A549 (cell line): ENCODE measurements at regions not wholly inside any gene's neighbourhood (a gene's known extent, or its start where the extent isn't known, plus 50 kb on each side); places are given as distances from the start of the nearest gene placed in this dataset.
A peak's percentile ranks its signal among the peaks of the same experiment; 100 is the strongest.

Experiments
- ATAC-seq, 2 experiments: fragments of 200-7000 bp in 1 of 2; fragments of >200 bp in 1 of 2; cut with Nextera tagmentation in 1 of 2; cut with Tn5 transposase in 1 of 2; 3 replicates each; pipeline versions ENCODE4 v1.8.0 to v1.9.1; 2018 to 2020; ENCODE audit warnings: mild to moderate bottlenecking in 1 of 2, moderate library complexity in 1 of 2
- CTCF ChIA-PET: fragments of 300-600 bp; sonication (Branson Sonifier 250); formaldehyde crosslinking; extraction: SDS; loops from one replicate; lab custom pipeline; 2021; ENCODE audit warnings: antibody characterized with exemption, inconsistent platforms; lab: Yijun Ruan, JAX
- POLR2A ChIA-PET: fragments of 350-600 bp; formaldehyde crosslinking; extraction: SDS; loops from one replicate; lab custom pipeline; 2021; ENCODE audit warnings: antibody characterized with exemption, inconsistent platforms; lab: Yijun Ruan, JAX
- DNase-seq, 2 experiments: peaks; one replicate each; pipeline versions ENCODE4 v3.0.0 to v3.0.0-alpha.2; 2011 to 2016; ENCODE audit warnings: low read depth in 1 of 2, low spot score in 1 of 2
- FAIRE-seq: peaks from 2 replicates; lab custom pipeline; 2011; peaks lifted over from hg19 to GRCh38; lab: Jason Lieb, UNC
- H3K27ac ChIP-seq, 2 experiments: fragments of >200 bp; sonication (Bioruptor Twin); formaldehyde crosslinking; 3 replicates each; pipeline ENCODE4 v1.5.1; 2016 to 2017
- H3K4me1 ChIP-seq: fragments of >200 bp; sonication (Bioruptor Twin); formaldehyde crosslinking; 3 replicates; pipeline ENCODE4 v1.6.1; 2016
- H3K4me2 ChIP-seq: fragments of >200 bp; sonication (Bioruptor Twin); formaldehyde crosslinking; 3 replicates; pipeline ENCODE4 v1.6.1; 2016
- H3K4me3 ChIP-seq: fragments of >200 bp; sonication (Bioruptor Twin); formaldehyde crosslinking; 3 replicates; pipeline ENCODE4 v1.5.1; 2016
- H3K9me3 ChIP-seq: fragments of >200 bp; sonication (Bioruptor Twin); formaldehyde crosslinking; 3 replicates; pipeline ENCODE4 v1.6.1; 2016
- BCL3 ChIP-seq: fragments of >200 bp; sonication (Bioruptor Twin); formaldehyde crosslinking; IDR thresholded peaks from 3 replicates; pipeline ENCODE4 v1.6.1; 2016
- BHLHE40 ChIP-seq: IDR thresholded peaks from 2 replicates; pipeline ENCODE4 v1.6.1; 2012; ENCODE audit warnings: low read depth, low read length, inconsistent platforms
- CEBPB ChIP-seq, 2 experiments: fragments of >200 bp in 1 of 2; sonication (Bioruptor Twin) in 1 of 2; formaldehyde crosslinking in 1 of 2; IDR thresholded peaks; 2 replicates each; pipeline ENCODE4 v1.6.1; 2012 to 2016
- CHD2 ChIP-seq: fragments of 150-350 bp; IDR thresholded peaks from 2 replicates; pipeline ENCODE4 v1.6.1; 2014; ENCODE audit warnings: low read length; ENCODE audit not compliant: partially characterized antibody
- CTCF ChIP-seq: fragments of >200 bp; sonication (Bioruptor Twin); formaldehyde crosslinking; IDR thresholded peaks from 3 replicates; pipeline ENCODE4 v1.5.1; 2016
- E2F6 ChIP-seq: IDR thresholded peaks from 2 replicates; pipeline ENCODE4 v1.6.1; 2012; ENCODE audit warnings: low read depth, borderline replicate concordance
- EHF ChIP-seq: fragments of 250-450 bp; sonication (Bioruptor Pico); IDR thresholded peaks from 2 replicates; pipeline ENCODE4 v1.5.0; 2020; ENCODE audit warnings: mild to moderate bottlenecking
- ELK1 ChIP-seq: fragments of 150-350 bp; IDR thresholded peaks from 2 replicates; pipeline ENCODE4 v1.6.1; 2014; ENCODE audit warnings: low read depth, mild to moderate bottlenecking, low read length
- EP300 ChIP-seq, 2 experiments: fragments of >200 bp; sonication (Bioruptor Twin); formaldehyde crosslinking; IDR thresholded peaks; 2 replicates in 1 of 2; 3 replicates in 1 of 2; pipeline ENCODE4 v1.6.1; 2016 to 2017
- ESRRA ChIP-seq: fragments of 150-350 bp; IDR thresholded peaks from 2 replicates; pipeline ENCODE4 v1.6.1; 2014; ENCODE audit warnings: mild to moderate bottlenecking, low read length, borderline replicate concordance
- FOSB ChIP-seq: fragments of 250-450 bp; sonication (Bioruptor Pico); IDR thresholded peaks from 2 replicates; pipeline ENCODE4 v1.5.0; 2020; ENCODE audit warnings: mild to moderate bottlenecking, moderate library complexity
- FOSL2 ChIP-seq, 2 experiments: fragments of 450-650 bp in 1 of 2; fragments of >200 bp in 1 of 2; sonication (Bioruptor Twin) in 1 of 2; formaldehyde crosslinking; IDR thresholded peaks; 2 replicates each; pipeline versions ENCODE4 v1.5.0 to v1.6.1; 2016 to 2020; ENCODE audit warnings: mild to moderate bottlenecking in 1 of 2, moderate library complexity in 1 of 2
- GATA3 ChIP-seq: IDR thresholded peaks from 2 replicates; pipeline ENCODE4 v1.6.1; 2012; ENCODE audit warnings: borderline replicate concordance
- HDAC2 ChIP-seq: fragments of 200-600 bp; sonication (generic); IDR thresholded peaks from 2 replicates; pipeline ENCODE4 v1.6.1; 2016
- HES2 ChIP-seq: fragments of >200 bp; sonication (Bioruptor Twin); formaldehyde crosslinking; IDR thresholded peaks from 2 replicates; pipeline ENCODE4 v1.6.1; 2016
- JUN ChIP-seq, 2 experiments: fragments of >200 bp; sonication (Bioruptor Twin); formaldehyde crosslinking; IDR thresholded peaks; 2 replicates in 1 of 2; 3 replicates in 1 of 2; pipeline ENCODE4 v1.6.1; 2016 to 2017
- JUNB ChIP-seq: fragments of >200 bp; sonication (Bioruptor Twin); formaldehyde crosslinking; IDR thresholded peaks from 2 replicates; pipeline ENCODE4 v1.6.1; 2016
- KDM1A ChIP-seq: fragments of 200-600 bp; sonication (generic); IDR thresholded peaks from 2 replicates; pipeline ENCODE4 v1.6.1; 2016; ENCODE audit warnings: low read depth, mild to moderate bottlenecking
- KDM5A ChIP-seq: fragments of 200-600 bp; sonication (generic); IDR thresholded peaks from 2 replicates; pipeline ENCODE4 v1.6.1; 2016; ENCODE audit warnings: antibody characterized with exemption, mild to moderate bottlenecking
- MAFK ChIP-seq: fragments of 450-650 bp; IDR thresholded peaks from 2 replicates; pipeline ENCODE4 v1.6.1; 2014; ENCODE audit not compliant: partially characterized antibody
- MAX ChIP-seq: IDR thresholded peaks from 2 replicates; pipeline ENCODE4 v1.6.1; 2012
- MAZ ChIP-seq: fragments of 150-350 bp; IDR thresholded peaks from 2 replicates; pipeline ENCODE4 v1.6.1; 2014; ENCODE audit warnings: antibody characterized with exemption, low read depth, low read length, borderline replicate concordance
- NFE2L2 ChIP-seq: fragments of 150-350 bp; conservative IDR thresholded peaks from 2 replicates; pipeline ENCODE4 v1.6.1; 2014; ENCODE audit warnings: low read length
- PBX3 ChIP-seq: IDR thresholded peaks from 2 replicates; pipeline ENCODE4 v1.6.1; 2012
- PHF8 ChIP-seq: fragments of 200-600 bp; sonication (generic); IDR thresholded peaks from 2 replicates; pipeline ENCODE4 v1.6.1; 2016; ENCODE audit warnings: low read depth, mild to moderate bottlenecking, antibody characterized with exemption, moderate library complexity, borderline replicate concordance
- RAD21 ChIP-seq, 2 experiments: fragments of >200 bp in 1 of 2; sonication (Bioruptor Twin) in 1 of 2; formaldehyde crosslinking in 1 of 2; IDR thresholded peaks in 1 of 2; conservative IDR thresholded peaks in 1 of 2; 2 replicates in 1 of 2; 3 replicates in 1 of 2; pipeline ENCODE4 v1.6.1; 2012 to 2018; ENCODE audit warnings: inconsistent platforms in 1 of 2
- RNF2 ChIP-seq: fragments of 200-600 bp; sonication (generic); IDR thresholded peaks from 2 replicates; pipeline ENCODE4 v1.6.1; 2016; ENCODE audit warnings: low read depth, mild to moderate bottlenecking, antibody characterized with exemption, moderate library complexity, borderline replicate concordance
- SMC3 ChIP-seq: fragments of >200 bp; sonication (Bioruptor Twin); formaldehyde crosslinking; IDR thresholded peaks from 3 replicates; pipeline ENCODE4 v1.6.1; 2018; ENCODE audit warnings: inconsistent platforms
- TP53 ChIP-seq: fragments of 250-450 bp; sonication (Bioruptor Pico); IDR thresholded peaks from 2 replicates; pipeline ENCODE4 v1.5.0; 2021; ENCODE audit warnings: mild to moderate bottlenecking, moderate library complexity
- USF2 ChIP-seq: fragments of 450-650 bp; IDR thresholded peaks from 2 replicates; pipeline ENCODE4 v1.6.1; 2014; ENCODE audit warnings: antibody characterized with exemption
- ZC3H11A ChIP-seq: fragments of 450-650 bp; IDR thresholded peaks from 2 replicates; pipeline ENCODE4 v1.6.1; 2014; ENCODE audit warnings: antibody characterized with exemption, mild to moderate bottlenecking
- ZFP36 ChIP-seq: fragments of 450-650 bp; IDR thresholded peaks from 2 replicates; pipeline ENCODE4 v1.6.1; 2014; ENCODE audit warnings: borderline replicate concordance; ENCODE audit not compliant: partially characterized antibody
- ZNF302 ChIP-seq: fragments of 250-450 bp; sonication (Bioruptor Pico); IDR thresholded peaks from 2 replicates; pipeline ENCODE4 v1.9.0; 2021; ENCODE audit warnings: inconsistent platforms, mild to moderate bottlenecking, moderate library complexity
- ZSCAN20 ChIP-seq: fragments of 250-450 bp; sonication (Bioruptor Pico); IDR thresholded peaks from 2 replicates; pipeline ENCODE4 v1.8.0; 2022; ENCODE audit warnings: mild to moderate bottlenecking, moderate library complexity
- WGBS: methylation state at CpG from one replicate; pipeline ENCODE4 v1.1.6; 2017; ENCODE audit errors: missing lambda C conversion rate; 5-methylcytosine and 5-hydroxymethylcytosine counted together

GRCh38 chr10:36280890-36281499 is 638.9 kb upstream of the FZD8 start:
- peak; percentile 60 to 96 for DNase-seq
- FAIRE-seq = no peak
- ChIA-PET POLR2A (interaction anchor here (0.9 to 1.5 kb wide), 3 partner anchors 13 to 646 kb away, joined by 3 read pairs; no protein-coding TSS in a partner anchor), CTCF (no interaction called here)
- 7% methylated on average over 11 of the region's 11 CpGs for WGBS
- Histone ChIP-seq H3K4me2 (peak overlapping the region; percentile 72), H3K9me3 (peaks cover 20% of the 10 kb centered on the region), H3K27ac (peak overlapping the region; percentile 83 to 85), H3K4me3 (peak overlapping the region; percentile 13; the same call in 1 of the 3 replicates), H3K4me1 (peaks cover 30% of the 10 kb centered on the region)
- ATAC-seq = peak; percentile 92 to 96
- TF ChIP-seq EP300 (IDR thresholded peaks at IDR 0.05) (peak; percentile 95; a peak in 4 of 5 replicates), ESRRA (peak; percentile 10; the same call in 1 of the 2 replicates), ZNF302 (no peak), BCL3 (peak; percentile 75; the same call in 1 of the 3 replicates), GATA3 (peak; percentile 97), RAD21 (conservative IDR thresholded peaks at IDR 0.05 in 1 of 2, IDR thresholded peaks at IDR 0.05 in 1 of 2) (peak in 1 of 2 experiments; percentile 69), CEBPB (IDR thresholded peaks at IDR 0.05) (peak; percentile 90 to 97), RNF2 (no peak), MAX (peak; percentile 66), BHLHE40 (no peak), PBX3 (peak; percentile 34; the same call in 1 of the 2 replicates), MAZ (no peak), KDM1A (no peak), USF2 (no peak), PHF8 (no peak), NFE2L2 (no peak), HES2 (peak; percentile 70; the same call in 1 of the 2 replicates), SMC3 (peak; percentile 51), MAFK (peak; percentile 10), E2F6 (peak; percentile 25; the same call in 1 of the 2 replicates), KDM5A (no peak), ELK1 (no peak), ZFP36 (no peak), CTCF (no peak), ZSCAN20 (CRISPR knock-in tag) (no peak), JUNB (peak; percentile 76; the same call in 1 of the 2 replicates), FOSB (CRISPR knock-in tag) (no peak), CHD2 (no peak), FOSL2 (IDR thresholded peaks at IDR 0.05) (peak; percentile 73; the same call in 1 of the 2 replicates), FOSL2 (CRISPR knock-in tag; IDR thresholded peaks at IDR 0.05) (peak; percentile 81), HDAC2 (no peak), JUN (IDR thresholded peaks at IDR 0.05) (peak; percentile 83 to 91; a peak in 4 of 5 replicates), EHF (CRISPR knock-in tag) (no peak), ZC3H11A (no peak), TP53 (CRISPR knock-in tag) (no peak)
